Parathyroid adenoma (tissue), 2 donors: ENCODE measurements at regions not wholly inside any gene's neighbourhood (a gene's known extent, or its start where the extent isn't known, plus 50 kb on each side); places are given as distances from the start of the nearest gene placed in this dataset.

Experiments
- H2AFZ ChIP-seq: fragments of 300-600 bp; sonication (generic); one replicate; pipeline ENCODE4 v1.7.0; 2017; ENCODE audit warnings: antibody characterized with exemption, mild to moderate bottlenecking
- H3K27ac ChIP-seq: fragments of 300-600 bp; sonication (generic); one replicate; pipeline ENCODE4 v1.7.0; 2017
- H3K27me3 ChIP-seq: fragments of 300-600 bp; sonication (generic); one replicate; pipeline ENCODE4 v1.7.0; 2017; ENCODE audit warnings: low read length; ENCODE audit not compliant: control insufficient read depth, insufficient read depth
- H3K36me3 ChIP-seq: fragments of 300-600 bp; sonication (generic); one replicate; pipeline ENCODE4 v1.7.0; 2017; ENCODE audit warnings: low read length; ENCODE audit not compliant: control insufficient read depth, insufficient read depth
- H3K4me1 ChIP-seq: fragments of 300-600 bp; sonication (generic); one replicate; pipeline ENCODE4 v1.7.0; 2017; ENCODE audit warnings: control low read depth
- H3K4me2 ChIP-seq: fragments of 300-600 bp; sonication (generic); one replicate; pipeline ENCODE4 v1.7.0; 2017; ENCODE audit warnings: low read length
- H3K4me3 ChIP-seq: fragments of 300-600 bp; sonication (generic); one replicate; pipeline ENCODE4 v1.7.0; 2017; ENCODE audit warnings: low read depth, low read length
- H3K79me2 ChIP-seq: fragments of 300-600 bp; sonication (generic); one replicate; pipeline ENCODE4 v1.7.0; 2017; ENCODE audit warnings: control low read depth
- H3K9ac ChIP-seq: fragments of 300-600 bp; sonication (generic); one replicate; pipeline ENCODE4 v1.7.0; 2017; ENCODE audit warnings: mild to moderate bottlenecking
- H3K9me3 ChIP-seq: fragments of 300-600 bp; sonication (generic); one replicate; pipeline ENCODE4 v1.7.0; 2017; ENCODE audit warnings: low read length; ENCODE audit not compliant: control insufficient read depth
- CTCF ChIP-seq: fragments of 300-600 bp; sonication (generic); IDR thresholded peaks from one replicate; pipeline ENCODE4 v1.7.0; 2017; ENCODE audit warnings: antibody characterized with exemption, mild to moderate bottlenecking
- donor health status: primary hyperparathyroidism.

DNA sequence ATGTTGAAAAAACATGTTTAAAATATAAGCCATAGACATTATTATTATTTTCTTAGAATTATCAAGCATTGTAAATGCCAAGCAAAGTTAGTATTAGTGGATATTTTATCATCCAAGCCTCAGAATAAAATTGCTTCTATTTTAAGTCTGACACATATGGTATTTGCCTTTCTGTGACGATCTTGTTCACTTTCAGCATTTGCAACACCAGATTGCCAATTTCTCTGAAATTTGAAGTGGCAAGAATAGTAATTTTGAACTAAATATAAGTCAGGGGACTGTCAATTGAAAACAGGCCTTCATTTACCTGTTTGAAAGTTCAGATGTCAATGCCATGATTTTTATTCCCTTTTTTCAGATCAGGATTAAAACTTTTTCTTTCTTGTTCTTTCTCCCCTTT is 1233.6 kb upstream of the CDH18 start:
- Histone ChIP-seq H2AFZ (no peak overlapping the region), H3K36me3 (no peaks in the 10 kb centered on the region), H3K79me2 (no peaks in the 10 kb centered on the region), H3K27ac (no peak overlapping the region), H3K4me3 (no peak overlapping the region), H3K9me3 (no peaks in the 10 kb centered on the region), H3K9ac (no peak overlapping the region), H3K27me3 (no peaks in the 10 kb centered on the region), H3K4me1 (no peaks in the 10 kb centered on the region), H3K4me2 (no peak overlapping the region)
- TF ChIP-seq CTCF: no peak

DNA sequence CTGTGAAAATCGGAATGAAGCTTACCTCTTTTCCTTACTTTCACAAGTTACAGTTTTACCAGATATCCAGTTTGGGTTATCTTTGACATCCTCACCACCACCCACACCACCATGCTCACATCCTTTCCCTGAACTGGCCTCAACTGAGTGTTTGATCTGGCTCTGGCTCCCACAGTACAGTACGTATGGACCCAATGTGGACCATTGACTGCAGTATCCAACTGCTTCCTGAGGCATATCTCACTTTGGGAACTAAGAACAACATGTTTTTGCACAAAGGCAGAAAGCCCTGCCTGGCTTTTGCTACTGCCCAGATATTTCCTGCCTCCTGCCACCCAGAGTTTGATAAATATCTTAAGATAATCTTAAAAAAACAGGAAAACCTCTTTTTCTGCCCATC is 1232.0 kb upstream of the CDH18 start:
- Histone ChIP-seq H3K79me2 (no peaks in the 10 kb centered on the region), H3K4me1 (no peaks in the 10 kb centered on the region), H3K4me2 (no peak overlapping the region), H2AFZ (no peak overlapping the region), H3K9me3 (no peaks in the 10 kb centered on the region), H3K4me3 (no peak overlapping the region), H3K9ac (no peak overlapping the region), H3K27ac (no peak overlapping the region), H3K27me3 (no peaks in the 10 kb centered on the region), H3K36me3 (no peaks in the 10 kb centered on the region)
- no peak for TF ChIP-seq CTCF

DNA sequence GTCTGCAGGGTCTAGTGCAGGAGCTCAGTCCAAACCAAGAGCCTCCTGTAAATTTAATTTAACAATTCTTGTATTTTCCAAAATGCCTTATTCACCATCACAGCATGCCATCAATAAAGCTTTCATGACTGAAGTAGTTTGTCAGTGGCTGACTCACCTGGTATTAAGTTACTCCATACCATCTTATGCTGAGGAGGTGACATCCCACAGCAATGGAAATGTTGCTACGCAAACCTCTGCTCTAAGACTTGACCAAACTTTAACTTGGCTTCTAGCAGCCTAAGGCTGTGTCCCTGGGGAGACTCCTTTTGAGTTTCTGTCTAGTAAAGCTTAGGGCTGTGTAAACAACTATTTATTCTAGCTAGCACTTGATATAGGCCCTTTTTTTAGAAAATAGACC is 1231.3 kb upstream of the CDH18 start:
- H3K27ac ChIP-seq: no peak overlapping the region
- H3K4me2 ChIP-seq: no peak overlapping the region
- H3K36me3 ChIP-seq: no peaks in the 10 kb centered on the region
- H3K27me3 ChIP-seq: no peaks in the 10 kb centered on the region
- no peaks in the 10 kb centered on the region for H3K79me2 ChIP-seq
- H3K4me3 ChIP-seq: no peak overlapping the region
- H2AFZ ChIP-seq: no peak overlapping the region
- H3K9me3 ChIP-seq: no peaks in the 10 kb centered on the region
- H3K9ac ChIP-seq: no peak overlapping the region
- no peaks in the 10 kb centered on the region for H3K4me1 ChIP-seq
- no peak for TF ChIP-seq CTCF

DNA sequence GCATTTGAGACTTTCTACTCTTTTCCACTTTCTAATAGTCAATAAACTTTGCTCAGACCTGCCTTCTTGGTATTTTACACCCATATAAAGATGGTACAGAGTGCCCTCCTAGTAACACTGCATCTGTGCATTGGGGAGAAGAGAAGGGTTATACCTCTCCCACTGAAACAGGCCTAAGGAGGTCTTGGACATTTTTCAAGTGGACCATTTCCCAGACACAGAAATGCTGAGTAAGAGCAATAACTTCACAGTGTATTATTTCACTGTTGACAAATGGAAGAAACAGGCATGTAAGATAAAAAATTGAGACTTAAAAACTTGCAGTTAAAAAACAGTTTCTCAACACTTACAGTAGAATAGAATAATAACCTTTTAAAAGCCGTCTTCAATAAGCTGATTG is 1224.0 kb upstream of the CDH18 start:
- no peaks in the 10 kb centered on the region for H3K4me1 ChIP-seq
- H3K4me2 ChIP-seq: no peak overlapping the region
- H3K79me2 ChIP-seq: no peaks in the 10 kb centered on the region
- no peak for TF ChIP-seq CTCF
- no peak overlapping the region for H3K9ac ChIP-seq
- H3K27ac ChIP-seq: no peak overlapping the region
- H3K9me3 ChIP-seq: no peaks in the 10 kb centered on the region
- no peaks in the 10 kb centered on the region for H3K36me3 ChIP-seq
- no peak overlapping the region for H2AFZ ChIP-seq
- no peaks in the 10 kb centered on the region for H3K27me3 ChIP-seq
- H3K4me3 ChIP-seq: no peak overlapping the region

DNA sequence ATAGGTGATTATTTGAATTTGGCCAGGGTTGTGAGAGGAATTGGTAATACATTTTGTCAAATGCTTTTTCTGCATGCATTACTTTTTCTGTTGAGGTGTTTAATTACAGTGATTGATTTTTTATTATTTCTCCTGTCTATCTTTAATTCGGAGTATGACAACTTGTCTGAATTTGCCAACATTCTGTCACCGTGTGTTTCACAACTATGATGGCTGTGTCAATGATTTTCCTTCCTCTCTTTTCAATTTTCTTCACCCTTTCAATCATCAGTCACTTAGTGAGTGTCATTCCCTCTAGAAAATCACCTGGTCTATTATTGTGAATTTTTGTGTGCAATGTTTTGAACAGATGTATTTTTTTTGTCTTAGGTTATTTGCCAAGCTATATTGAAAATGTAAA is 1221.4 kb upstream of the CDH18 start:
- H3K79me2 ChIP-seq: no peaks in the 10 kb centered on the region
- no peak overlapping the region for H2AFZ ChIP-seq
- H3K9me3 ChIP-seq: no peaks in the 10 kb centered on the region

More for the DNA sequence above, 1221.4 kb upstream of the CDH18 start:
- Histone ChIP-seq H3K27ac (no peak overlapping the region), H3K4me2 (no peak overlapping the region), H3K27me3 (no peaks in the 10 kb centered on the region), H3K4me1 (no peaks in the 10 kb centered on the region), H3K4me3 (no peak overlapping the region), H3K36me3 (no peaks in the 10 kb centered on the region), H3K9ac (no peak overlapping the region)
- no peak for TF ChIP-seq CTCF
